ENCODE measurements at regions not wholly inside any gene's neighbourhood (a gene's known extent, or its start where the extent isn't known, plus 50 kb on each side); places are given as distances from the start of the nearest gene placed in this dataset.

DNA sequence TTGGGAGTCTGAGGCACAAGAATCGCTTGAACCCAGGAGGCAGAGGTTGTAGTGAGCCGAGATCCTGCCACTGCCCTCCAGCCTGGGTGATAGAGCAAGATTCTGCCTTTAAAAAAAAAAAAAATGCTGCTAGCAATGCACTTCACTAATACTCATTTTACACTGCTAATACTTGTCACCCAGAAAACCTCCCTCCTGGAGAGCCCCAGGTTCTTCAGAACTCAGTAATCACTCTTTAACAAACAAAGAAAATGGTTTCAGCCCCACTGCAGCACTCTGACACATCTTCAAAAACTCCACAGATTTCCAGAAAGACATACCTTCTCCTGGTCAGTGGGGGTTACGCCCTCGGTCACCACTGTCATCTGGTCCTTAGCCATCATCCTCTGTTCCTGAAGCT is 366.7 kb downstream of the SHQ1 start:
- TF ChIP-seq POLR2A (IDR thresholded peaks at IDR 0.05; ENCODE audit: low read depth) (no peak), POLR2AphosphoS5 (IDR thresholded peaks at IDR 0.05) (no peak)
- TF ChIP-seq, protein P1, sequence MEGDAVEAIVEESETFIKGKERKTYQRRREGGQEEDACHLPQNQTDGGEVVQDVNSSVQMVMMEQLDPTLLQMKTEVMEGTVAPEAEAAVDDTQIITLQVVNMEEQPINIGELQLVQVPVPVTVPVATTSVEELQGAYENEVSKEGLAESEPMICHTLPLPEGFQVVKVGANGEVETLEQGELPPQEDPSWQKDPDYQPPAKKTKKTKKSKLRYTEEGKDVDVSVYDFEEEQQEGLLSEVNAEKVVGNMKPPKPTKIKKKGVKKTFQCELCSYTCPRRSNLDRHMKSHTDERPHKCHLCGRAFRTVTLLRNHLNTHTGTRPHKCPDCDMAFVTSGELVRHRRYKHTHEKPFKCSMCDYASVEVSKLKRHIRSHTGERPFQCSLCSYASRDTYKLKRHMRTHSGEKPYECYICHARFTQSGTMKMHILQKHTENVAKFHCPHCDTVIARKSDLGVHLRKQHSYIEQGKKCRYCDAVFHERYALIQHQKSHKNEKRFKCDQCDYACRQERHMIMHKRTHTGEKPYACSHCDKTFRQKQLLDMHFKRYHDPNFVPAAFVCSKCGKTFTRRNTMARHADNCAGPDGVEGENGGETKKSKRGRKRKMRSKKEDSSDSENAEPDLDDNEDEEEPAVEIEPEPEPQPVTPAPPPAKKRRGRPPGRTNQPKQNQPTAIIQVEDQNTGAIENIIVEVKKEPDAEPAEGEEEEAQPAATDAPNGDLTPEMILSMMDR (IDR thresholded peaks at IDR 0.05): no peak

Measured in esophagus muscularis mucosa (tissue), 3 donors.